H1 (cell line): ENCODE measurements at regions not wholly inside any gene's neighbourhood (a gene's known extent, or its start where the extent isn't known, plus 50 kb on each side); places are given as distances from the start of the nearest gene placed in this dataset.

Experiments
- CTCF ChIA-PET: fragments of 300-600 bp; sonication (Branson Sonifier 250); formaldehyde crosslinking; loops from one replicate; lab custom pipeline; 2021; ENCODE audit not compliant: partially characterized antibody; lab: Charles Lee
- POLR2A ChIA-PET: fragments of 300-600 bp; sonication (Branson Sonifier 250); formaldehyde crosslinking; loops from one replicate; lab custom pipeline; 2021; ENCODE audit warnings: inconsistent platforms; ENCODE audit not compliant: partially characterized antibody; lab: Charles Lee
- DNase-seq, 2 experiments: peaks; one replicate each; pipeline versions ENCODE4 v3.0.0 to v3.0.0-alpha.2; 2010 to 2022; ENCODE audit warnings: low spot score in 2 of 2, low read depth in 1 of 2, mixed read lengths in 1 of 2
- FAIRE-seq: peaks from 2 replicates; lab custom pipeline; 2011; peaks lifted over from hg19 to GRCh38; lab: Jason Lieb, UNC
- H2AFZ ChIP-seq: 2 replicates; pipeline ENCODE4 v1.8.1; 2012; ENCODE audit warnings: low read length, inconsistent platforms
- H2AK5ac ChIP-seq: 2 replicates; pipeline ENCODE4 v1.6.1; 2013; ENCODE audit warnings: low read depth, low read length
- H2BK120ac ChIP-seq: replicated peaks from 2 replicates; pipeline ENCODE3; 2013; ENCODE audit warnings: low read depth, low read length, inconsistent platforms
- H2BK12ac ChIP-seq: 2 replicates; pipeline ENCODE4 v1.6.1; 2013; ENCODE audit warnings: low read depth, low read length
- H2BK15ac ChIP-seq: 2 replicates; pipeline ENCODE4 v1.6.1; 2013; ENCODE audit warnings: low read length
- H2BK20ac ChIP-seq: 2 replicates; pipeline ENCODE4 v1.6.1; 2013; ENCODE audit warnings: low read length
- H2BK5ac ChIP-seq: 2 replicates; pipeline ENCODE4 v1.6.1; 2013; ENCODE audit warnings: low read depth, low read length
- H3K14ac ChIP-seq: 2 replicates; pipeline ENCODE4 v1.6.1; 2013; ENCODE audit warnings: inconsistent platforms; ENCODE audit not compliant: insufficient read length
- H3K18ac ChIP-seq: 2 replicates; pipeline ENCODE4 v1.6.1; 2013; ENCODE audit warnings: low read length; ENCODE audit errors: extremely low read depth
- H3K23ac ChIP-seq: 2 replicates; pipeline ENCODE4 v1.6.1; 2013; ENCODE audit warnings: inconsistent platforms; ENCODE audit not compliant: insufficient read length
- H3K23me2 ChIP-seq: 2 replicates; pipeline ENCODE4 v1.6.1; 2013; ENCODE audit warnings: low read depth, low read length
- H3K27ac ChIP-seq: 2 replicates; pipeline ENCODE4 v1.6.1; 2011; ENCODE audit warnings: low read depth, low read length, inconsistent platforms
- H3K27me3 ChIP-seq, 4 experiments: replicated peaks in 1 of 4; 1 replicate in 1 of 4; 2 replicates in 3 of 4; pipeline versions ENCODE4 v1.6.1 to v1.8.1; 2011 to 2013; ENCODE audit warnings: low read length in 3 of 4, mild to moderate bottlenecking in 3 of 4, inconsistent platforms in 2 of 4, mixed read lengths in 2 of 4, moderate library complexity in 1 of 4; ENCODE audit not compliant: control insufficient read depth in 3 of 4, insufficient read depth in 3 of 4; ENCODE audit errors: extremely low read depth in 1 of 4
- H3K36me3 ChIP-seq, 4 experiments: 2 replicates each; pipeline versions ENCODE4 v1.6.1 to v1.8.1; 2011 to 2013; ENCODE audit warnings: mild to moderate bottlenecking in 4 of 4, low read length in 3 of 4, moderate library complexity in 2 of 4, control low read depth in 1 of 4, inconsistent platforms in 1 of 4; ENCODE audit not compliant: insufficient read depth in 4 of 4, control insufficient read depth in 2 of 4
- H3K4ac ChIP-seq: replicated peaks from 2 replicates; pipeline ENCODE3; 2013; ENCODE audit warnings: low read length, low read depth, mixed read lengths, inconsistent platforms; ENCODE audit not compliant: insufficient read length
- H3K4me1 ChIP-seq, 4 experiments: replicated peaks in 1 of 4; 1 replicate in 1 of 4; 2 replicates in 3 of 4; pipeline versions ENCODE4 v1.6.1 to v1.8.1; 2011 to 2013; ENCODE audit warnings: low read length in 3 of 4, inconsistent platforms in 2 of 4, mixed read lengths in 1 of 4; ENCODE audit not compliant: insufficient read depth in 4 of 4, control insufficient read depth in 3 of 4
- H3K4me2 ChIP-seq, 2 experiments: 2 replicates each; pipeline versions ENCODE4 v1.6.1 to v1.8.1; 2011 to 2013; ENCODE audit warnings: low read depth in 2 of 2, low read length in 2 of 2, control low read depth in 1 of 2, inconsistent platforms in 1 of 2, mild to moderate bottlenecking in 1 of 2; ENCODE audit not compliant: insufficient read depth in 1 of 2
- H3K4me3 ChIP-seq, 4 experiments: fragments of 200-600, 300-600 bp in 1 of 4; sonication (generic), shearing (Covaris generic), sonication (Bioruptor Twin) in 1 of 4; 2 replicates each; pipeline versions ENCODE4 v1.5.1 to v1.8.1; 2011 to 2016; ENCODE audit warnings: low read length in 4 of 4, low read depth in 3 of 4, control low read depth in 2 of 4, inconsistent platforms in 2 of 4, mild to moderate bottlenecking in 2 of 4, mixed read lengths in 1 of 4, moderate library complexity in 1 of 4; ENCODE audit not compliant: insufficient read depth in 2 of 4; ENCODE audit errors: extremely low read depth in 1 of 4
- H3K56ac ChIP-seq: replicated peaks from 2 replicates; pipeline ENCODE3; 2013; ENCODE audit warnings: low read depth, mild to moderate bottlenecking, mixed read lengths, low read length, inconsistent platforms; ENCODE audit not compliant: insufficient read length
- H3K79me1 ChIP-seq: 2 replicates; pipeline ENCODE4 v1.6.1; 2013; ENCODE audit warnings: low read depth, low read length, control low read depth
- H3K79me2 ChIP-seq, 2 experiments: 2 replicates each; pipeline versions ENCODE4 v1.6.1 to v1.8.1; 2012 to 2013; ENCODE audit warnings: low read length in 2 of 2, mild to moderate bottlenecking in 2 of 2, inconsistent platforms in 1 of 2; ENCODE audit not compliant: insufficient read depth in 2 of 2, control insufficient read depth in 1 of 2
- H3K9ac ChIP-seq, 4 experiments: replicated peaks in 1 of 4; 1 replicate in 1 of 4; 2 replicates in 3 of 4; pipeline versions ENCODE4 v1.6.1 to v1.8.1; 2011 to 2013; ENCODE audit warnings: low read depth in 3 of 4, low read length in 3 of 4, control low read depth in 2 of 4, mild to moderate bottlenecking in 2 of 4, moderate library complexity in 2 of 4, inconsistent platforms in 1 of 4; ENCODE audit errors: extremely low read depth in 1 of 4
- H3K9me3 ChIP-seq, 2 experiments: 2 replicates each; pipeline versions ENCODE4 v1.6.1 to v1.8.1; 2012 to 2013; ENCODE audit warnings: mild to moderate bottlenecking in 2 of 2, moderate library complexity in 2 of 2, control low read depth in 1 of 2, inconsistent platforms in 1 of 2, low read depth in 1 of 2, low read length in 1 of 2, mixed read lengths in 1 of 2; ENCODE audit not compliant: insufficient read depth in 2 of 2
- H4K20me1 ChIP-seq, 2 experiments: replicated peaks in 1 of 2; 2 replicates each; pipeline versions ENCODE3 to v1.8.1; 2011 to 2013; ENCODE audit warnings: inconsistent platforms in 2 of 2, low read length in 2 of 2, mild to moderate bottlenecking in 1 of 2; ENCODE audit not compliant: insufficient read depth in 2 of 2, control insufficient read depth in 1 of 2
- H4K5ac ChIP-seq: 2 replicates; pipeline ENCODE4 v1.6.1; 2013; ENCODE audit warnings: low read length, low read depth, mixed read lengths, inconsistent platforms; ENCODE audit not compliant: insufficient read length
- H4K8ac ChIP-seq: 2 replicates; pipeline ENCODE4 v1.8.0; 2013; ENCODE audit warnings: mild to moderate bottlenecking, moderate library complexity, low read length, inconsistent platforms; ENCODE audit not compliant: insufficient read depth; ENCODE audit errors: extremely low read depth
- H4K91ac ChIP-seq: replicated peaks from 2 replicates; pipeline ENCODE3; 2013; ENCODE audit warnings: low read length, mixed read lengths, inconsistent platforms; ENCODE audit not compliant: insufficient read length
- CTCF ChIP-seq, 3 experiments: IDR thresholded peaks; 1 replicate in 2 of 3; 2 replicates in 1 of 3; pipeline versions ENCODE4 v1.5.1 to v1.6.1; 2011; ENCODE audit warnings: low read length in 3 of 3, mild to moderate bottlenecking in 3 of 3, inconsistent platforms in 2 of 3, low read depth in 1 of 3, moderate library complexity in 1 of 3; ENCODE audit not compliant: insufficient read depth in 1 of 3; ENCODE audit errors: control extremely low read depth in 1 of 3
- JUND ChIP-seq: IDR thresholded peaks from 2 replicates; pipeline ENCODE4 v1.6.1; 2011; ENCODE audit warnings: mild to moderate bottlenecking, improper control_type of control experiment, low read length
- RAD21 ChIP-seq, 2 experiments: IDR thresholded peaks in 1 of 2; conservative IDR thresholded peaks in 1 of 2; 2 replicates each; pipeline ENCODE4 v1.6.1; 2011; ENCODE audit warnings: low read depth in 2 of 2, low read length in 2 of 2, improper control_type of control experiment in 1 of 2, inconsistent platforms in 1 of 2, mild to moderate bottlenecking in 1 of 2, moderate library complexity in 1 of 2
- SAP30 ChIP-seq: fragments of 300-600 bp; sonication (generic); IDR thresholded peaks from 2 replicates; pipeline ENCODE4 v1.7.1; 2012; ENCODE audit warnings: low read length, moderate library complexity, mild to moderate bottlenecking, inconsistent platforms; ENCODE audit not compliant: insufficient read depth, insufficient replicate concordance
- SP2 ChIP-seq: IDR thresholded peaks from 2 replicates; pipeline ENCODE4 v1.6.1; 2012; ENCODE audit warnings: mild to moderate bottlenecking, low read length, inconsistent platforms

GRCh38 chr11:114938799-114939198, 260.5 kb downstream of the NXPE2 start (continued):
- TF ChIP-seq SAP30 (no peak), JUND (no peak)

GRCh38 chr11:114942207-114942606, 263.9 kb downstream of the NXPE2 start:
- H3K36me3 ChIP-seq = no peaks in the 10 kb centered on the region
- no peak overlapping the region for H2BK120ac ChIP-seq
- H2BK5ac ChIP-seq = no peak overlapping the region
- no peaks in the 10 kb centered on the region for H3K79me2 ChIP-seq
- no peak for FAIRE-seq
- peaks cover 17 to 26% of the 10 kb centered on the region in 2 experiments for H3K9me3 ChIP-seq
- no peak overlapping the region for H3K4me3 ChIP-seq
- H4K91ac ChIP-seq = no peak overlapping the region
- H2BK15ac ChIP-seq = no peak overlapping the region
- H3K23me2 ChIP-seq = no peaks in the 10 kb centered on the region
- H2BK12ac ChIP-seq = no peak overlapping the region
- H3K18ac ChIP-seq = no peak overlapping the region
- no peak overlapping the region for H2AFZ ChIP-seq
- ChIA-PET POLR2A (no interaction called here), CTCF (interaction anchor here (0.7 to 2.6 kb wide), 10 partner anchors 10 to 380 kb away, joined by 3 to 9 read pairs (median 3); no protein-coding TSS in a partner anchor)
- DNase-seq = no peak
- H3K4me2 ChIP-seq = no peak overlapping the region
- H4K5ac ChIP-seq = no peak overlapping the region
- no peaks in the 10 kb centered on the region for H3K27me3 ChIP-seq
- H3K79me1 ChIP-seq = no peaks in the 10 kb centered on the region
- no peak overlapping the region for H2AK5ac ChIP-seq
- no peaks in the 10 kb centered on the region for H4K20me1 ChIP-seq
- TF ChIP-seq SP2 = no peak
- peak; percentile 26 to 45 (median 32); a peak in 3 of 4 replicates for TF ChIP-seq CTCF (IDR thresholded peaks at IDR 0.05; ENCODE audit: control extremely low read depth in 1 of 3, insufficient read depth in 1 of 3, low read depth in 1 of 3, low read length in 3 of 3)
- peak; percentile 61 to 71 for TF ChIP-seq RAD21 (IDR thresholded peaks at IDR 0.05 in 1 of 2, conservative IDR thresholded peaks at IDR 0.05 in 1 of 2; ENCODE audit: low read depth in 2 of 2, low read length in 2 of 2)
- H3K27ac ChIP-seq = no peak overlapping the region
- H4K8ac ChIP-seq = no peak overlapping the region
- no peak overlapping the region for H3K4ac ChIP-seq
- no peak overlapping the region for H2BK20ac ChIP-seq
- H3K56ac ChIP-seq = no peak overlapping the region
- no peaks in the 10 kb centered on the region for H3K4me1 ChIP-seq
- no peak overlapping the region for H3K14ac ChIP-seq
- H3K23ac ChIP-seq = no peak overlapping the region
- no peak overlapping the region for H3K9ac ChIP-seq
